Calu3 (cell line): ENCODE measurements at regions not wholly inside any gene's neighbourhood (a gene's known extent, or its start where the extent isn't known, plus 50 kb on each side); places are given as distances from the start of the nearest gene placed in this dataset.

Source experiments
- BruUV-seq: library from RNA; stranded (reverse); fragments of 400-500 nt; replicated peaks from 2 replicates; lab custom pipeline; 2021; lab: Mats Ljungman, UMichigan
- CTCF ChIA-PET: fragments of 300-600 bp; sonication (Branson Sonifier 250); formaldehyde crosslinking; loops from one replicate; lab custom pipeline; 2022; ENCODE audit warnings: antibody characterized with exemption; lab: Charles Lee
- DNase-seq: peaks from one replicate; pipeline ENCODE4 v3.0.0; 2022
- H3K27ac Mint-ChIP-seq: one replicate; pipeline ENCODE4 v1.8.0; 2022; ENCODE audit warnings: mixed read lengths; ENCODE audit not compliant: unreplicated experiment
- H3K27me3 Mint-ChIP-seq: one replicate; pipeline ENCODE4 v1.8.0; 2022; ENCODE audit warnings: mixed read lengths; ENCODE audit not compliant: unreplicated experiment
- H3K36me3 Mint-ChIP-seq: one replicate; pipeline ENCODE4 v1.8.0; 2022; ENCODE audit warnings: mild to moderate bottlenecking, moderate library complexity, mixed read lengths; ENCODE audit not compliant: insufficient read depth, unreplicated experiment
- H3K4me1 Mint-ChIP-seq: one replicate; pipeline ENCODE4 v1.8.0; 2022; ENCODE audit warnings: mild to moderate bottlenecking, low read depth, mixed read lengths; ENCODE audit not compliant: unreplicated experiment
- H3K4me3 Mint-ChIP-seq: one replicate; pipeline ENCODE4 v1.8.0; 2022; ENCODE audit warnings: mild to moderate bottlenecking, low read depth, moderate library complexity, mixed read lengths; ENCODE audit not compliant: unreplicated experiment
- H3K9me3 Mint-ChIP-seq: one replicate; pipeline ENCODE4 v1.8.0; 2022; ENCODE audit warnings: low read depth, mixed read lengths; ENCODE audit not compliant: unreplicated experiment
- intact Hi-C: fragments of 100-400 bp; cut with micrococcal nuclease; formaldehyde crosslinking; loops from one replicate; pipeline ENCODE4 v1.10.0; 2022; ENCODE audit not compliant: unreplicated experiment
- TF ChIP-seq, protein P1 (sequence below): fragments of 200-600 bp; IDR thresholded peaks from one replicate; pipeline ENCODE4 v1.8.0; 2022; ENCODE audit warnings: antibody characterized with exemption; ENCODE audit not compliant: unreplicated experiment

DNA sequence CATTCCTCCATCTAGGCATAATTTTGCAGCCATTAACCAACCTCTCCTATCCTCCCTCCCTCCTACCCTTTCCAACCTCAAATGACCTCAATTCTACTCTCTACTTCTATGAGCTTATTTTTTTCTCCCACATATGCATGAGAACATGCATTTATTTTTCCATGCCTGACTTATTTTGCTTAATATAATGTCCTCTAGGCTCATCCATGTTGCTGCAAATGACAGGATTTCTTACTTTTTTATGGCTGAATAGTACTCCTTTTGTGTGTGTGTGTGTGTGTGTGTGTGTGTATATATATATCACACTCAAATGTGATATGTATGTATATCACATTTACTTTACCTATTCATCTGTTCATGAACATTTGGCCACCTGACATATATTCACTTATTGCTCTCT, 339.4 kb downstream of the SIPA1L2 start:
- Mint-ChIP-seq H3K27me3 (no peaks in the 10 kb centered on the region), H3K27ac (no peak overlapping the region), H3K4me3 (no peak overlapping the region), H3K36me3 (no peaks in the 10 kb centered on the region), H3K9me3 (peaks cover 6% of the 10 kb centered on the region), H3K4me1 (no peaks in the 10 kb centered on the region)
- TF ChIP-seq, protein P1, sequence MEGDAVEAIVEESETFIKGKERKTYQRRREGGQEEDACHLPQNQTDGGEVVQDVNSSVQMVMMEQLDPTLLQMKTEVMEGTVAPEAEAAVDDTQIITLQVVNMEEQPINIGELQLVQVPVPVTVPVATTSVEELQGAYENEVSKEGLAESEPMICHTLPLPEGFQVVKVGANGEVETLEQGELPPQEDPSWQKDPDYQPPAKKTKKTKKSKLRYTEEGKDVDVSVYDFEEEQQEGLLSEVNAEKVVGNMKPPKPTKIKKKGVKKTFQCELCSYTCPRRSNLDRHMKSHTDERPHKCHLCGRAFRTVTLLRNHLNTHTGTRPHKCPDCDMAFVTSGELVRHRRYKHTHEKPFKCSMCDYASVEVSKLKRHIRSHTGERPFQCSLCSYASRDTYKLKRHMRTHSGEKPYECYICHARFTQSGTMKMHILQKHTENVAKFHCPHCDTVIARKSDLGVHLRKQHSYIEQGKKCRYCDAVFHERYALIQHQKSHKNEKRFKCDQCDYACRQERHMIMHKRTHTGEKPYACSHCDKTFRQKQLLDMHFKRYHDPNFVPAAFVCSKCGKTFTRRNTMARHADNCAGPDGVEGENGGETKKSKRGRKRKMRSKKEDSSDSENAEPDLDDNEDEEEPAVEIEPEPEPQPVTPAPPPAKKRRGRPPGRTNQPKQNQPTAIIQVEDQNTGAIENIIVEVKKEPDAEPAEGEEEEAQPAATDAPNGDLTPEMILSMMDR: no peak
- DNase-seq: no peak
- intact Hi-C loops: no loop called here
- CTCF ChIA-PET: no interaction called here
- BruUV-seq: no TSS peak

DNA sequence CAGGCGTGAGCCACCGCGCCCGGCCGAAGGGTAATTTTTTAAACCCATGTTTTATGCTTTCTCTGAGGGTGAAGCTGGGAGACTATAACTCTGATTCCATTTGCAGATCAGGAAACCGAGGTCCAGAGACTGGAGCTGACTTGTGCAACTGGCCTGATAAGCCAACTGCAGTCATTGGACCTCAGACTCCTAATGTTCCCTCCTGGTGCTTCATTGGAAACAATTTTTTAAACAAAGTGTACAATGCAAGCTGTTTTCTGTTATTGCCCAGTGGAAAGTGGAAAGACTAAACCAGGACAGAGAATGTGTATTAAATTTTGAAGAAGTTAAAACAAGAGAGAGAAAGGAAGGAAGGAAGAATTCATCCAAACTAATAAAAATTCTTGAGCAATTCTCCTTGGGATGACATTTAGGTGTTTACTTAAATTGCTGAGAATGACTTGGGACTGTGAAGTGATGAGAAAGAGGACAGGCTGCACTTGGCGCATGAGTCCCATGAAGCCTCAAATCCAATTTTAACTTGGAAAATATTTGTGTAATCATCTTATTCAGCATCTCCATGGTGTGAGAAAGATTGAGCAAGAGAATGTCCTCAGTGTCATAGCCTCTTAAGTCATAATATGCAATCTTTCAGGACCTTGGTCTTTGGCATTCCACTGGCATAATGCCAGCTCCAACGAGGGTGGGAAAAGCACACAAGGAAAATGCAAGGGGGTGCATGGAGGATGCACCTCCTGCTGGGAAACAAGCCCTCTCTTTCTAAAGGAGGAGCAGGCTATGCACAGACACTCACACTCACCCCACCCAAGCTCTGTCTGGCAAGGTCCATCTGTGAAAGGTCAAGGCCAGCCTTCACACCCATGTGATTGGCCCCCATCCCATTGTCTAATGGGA, 342.0 kb downstream of the SIPA1L2 start:
- CTCF ChIA-PET: no interaction called here
- Mint-ChIP-seq H3K27ac (no peak overlapping the region), H3K27me3 (no peaks in the 10 kb centered on the region), H3K9me3 (peaks cover 9% of the 10 kb centered on the region), H3K4me1 (no peaks in the 10 kb centered on the region), H3K4me3 (no peak overlapping the region), H3K36me3 (no peaks in the 10 kb centered on the region)
- BruUV-seq: no TSS peak
- intact Hi-C loops: no loop called here
- TF ChIP-seq, protein P1: no peak
- no peak for DNase-seq

DNA sequence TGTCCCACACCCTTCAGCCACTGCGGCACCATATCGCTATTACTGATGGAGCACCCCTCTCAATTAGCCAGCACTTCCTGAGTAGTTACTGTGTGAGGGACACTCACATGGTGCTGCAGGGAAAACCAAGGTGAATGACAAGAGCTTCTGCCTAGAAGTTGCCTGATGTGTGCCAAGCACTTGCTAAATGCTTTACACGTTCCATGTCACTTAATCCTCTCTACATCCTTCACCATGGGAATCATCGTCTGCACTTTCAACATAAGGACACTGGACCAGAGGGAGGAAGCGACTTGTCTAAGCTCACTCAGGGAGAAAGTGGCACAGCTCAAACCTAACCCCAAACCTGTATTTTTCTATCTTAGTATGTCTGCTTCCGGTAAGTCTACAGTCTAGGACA, 344.8 kb downstream of the SIPA1L2 start:
- intact Hi-C loops: no loop called here
- Mint-ChIP-seq H3K36me3 (no peaks in the 10 kb centered on the region), H3K9me3 (peaks cover 5% of the 10 kb centered on the region), H3K27ac (no peak overlapping the region), H3K4me3 (no peak overlapping the region), H3K4me1 (no peaks in the 10 kb centered on the region), H3K27me3 (no peaks in the 10 kb centered on the region)
- CTCF ChIA-PET: no interaction called here
- no peak for DNase-seq
- TF ChIP-seq, protein P1: no peak
- no TSS peak for BruUV-seq

DNA sequence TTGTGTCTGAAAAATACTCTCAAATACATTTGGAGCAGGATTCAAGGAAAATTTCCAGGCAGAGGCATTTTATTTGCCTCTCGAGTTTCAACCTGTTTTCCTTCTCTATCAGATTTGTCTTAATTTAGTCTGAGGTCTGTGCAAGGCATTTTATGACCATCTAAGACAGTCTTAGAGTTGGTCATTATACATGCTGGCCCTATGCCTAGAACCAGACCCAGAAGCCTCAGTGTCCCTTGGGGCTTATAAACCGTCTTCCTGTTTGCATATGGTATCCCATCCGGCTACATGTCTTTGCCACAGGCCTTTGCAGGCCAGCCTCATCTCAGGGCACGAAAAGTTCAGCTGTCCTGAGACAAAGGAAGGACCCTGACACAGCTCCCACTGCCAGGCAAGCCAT, 346.1 kb downstream of the SIPA1L2 start:
- Mint-ChIP-seq H3K9me3 (peaks cover 5% of the 10 kb centered on the region), H3K36me3 (no peaks in the 10 kb centered on the region), H3K4me3 (no peak overlapping the region), H3K4me1 (no peaks in the 10 kb centered on the region), H3K27ac (no peak overlapping the region), H3K27me3 (no peaks in the 10 kb centered on the region)
- TF ChIP-seq, protein P1: no peak
- DNase-seq: no peak
- intact Hi-C loops: no loop called here
- CTCF ChIA-PET: no interaction called here
- no TSS peak for BruUV-seq
